DND-41 (cell line): ENCODE measurements at regions not wholly inside any gene's neighbourhood (a gene's known extent, or its start where the extent isn't known, plus 50 kb on each side); places are given as distances from the start of the nearest gene placed in this dataset.

Experiments
- ATAC-seq: fragments of 200-7000 bp; cut with Tn5 transposase; 3 replicates; pipeline ENCODE4 v1.9.1; 2021; ENCODE audit warnings: low read depth; ENCODE audit not compliant: insufficient read depth
- DNase-seq: peaks from one replicate; pipeline ENCODE4 v3.0.0-alpha.2; 2020
- H2AFZ ChIP-seq: 2 replicates; pipeline ENCODE4 v1.6.0; 2012; ENCODE audit warnings: low read depth, low read length
- H3K27ac ChIP-seq: 2 replicates; pipeline ENCODE4 v1.5.1; 2012; ENCODE audit warnings: low read length, inconsistent platforms
- H3K27me3 ChIP-seq: fragments of 200-600 bp; sonication (generic); 2 replicates; pipeline ENCODE4 v1.6.0; 2012; ENCODE audit warnings: low read length, mild to moderate bottlenecking, inconsistent platforms; ENCODE audit not compliant: insufficient read depth, poor library complexity
- H3K36me3 ChIP-seq: 2 replicates; pipeline ENCODE4 v1.5.1; 2012; ENCODE audit warnings: low read length, inconsistent platforms; ENCODE audit not compliant: insufficient read depth
- H3K4me1 ChIP-seq: 2 replicates; pipeline ENCODE4 v1.5.1; 2012; ENCODE audit warnings: mild to moderate bottlenecking, low read length; ENCODE audit not compliant: insufficient read depth
- H3K4me2 ChIP-seq: 2 replicates; pipeline ENCODE4 v1.6.0; 2012; ENCODE audit warnings: mild to moderate bottlenecking, moderate library complexity, low read length, inconsistent platforms; ENCODE audit not compliant: insufficient read depth
- H3K4me3 ChIP-seq, 2 experiments: fragments of 200-600 bp in 1 of 2; shearing (Covaris generic) in 1 of 2; 2 replicates each; pipeline ENCODE4 v1.5.1; 2012 to 2016; ENCODE audit warnings: inconsistent platforms in 2 of 2, low read length in 2 of 2, mild to moderate bottlenecking in 2 of 2, low read depth in 1 of 2, moderate library complexity in 1 of 2
- H3K79me2 ChIP-seq: 2 replicates; pipeline ENCODE4 v1.6.0; 2012; ENCODE audit warnings: low read length, inconsistent platforms; ENCODE audit not compliant: insufficient read depth
- H3K9ac ChIP-seq: 2 replicates; pipeline ENCODE4 v1.6.0; 2012; ENCODE audit warnings: low read depth, mild to moderate bottlenecking, inconsistent platforms, low read length, moderate library complexity
- H3K9me3 ChIP-seq: 2 replicates; pipeline ENCODE4 v1.5.1; 2012; ENCODE audit warnings: low read length, moderate library complexity, mild to moderate bottlenecking, inconsistent platforms; ENCODE audit not compliant: insufficient read depth, severe bottlenecking
- H4K20me1 ChIP-seq: 2 replicates; pipeline ENCODE4 v1.6.0; 2012; ENCODE audit warnings: low read length; ENCODE audit not compliant: insufficient read depth
- EZH2 ChIP-seq: IDR thresholded peaks from 3 replicates; pipeline ENCODE4 v1.6.1; 2012; ENCODE audit warnings: borderline replicate concordance, low read depth, mild to moderate bottlenecking, moderate library complexity, low read length, inconsistent platforms; ENCODE audit not compliant: severe bottlenecking
- TF ChIP-seq, protein P1 (sequence below): IDR thresholded peaks from 2 replicates; pipeline ENCODE4 v1.5.1; 2012; ENCODE audit warnings: borderline replicate concordance, low read length, moderate library complexity, mild to moderate bottlenecking; ENCODE audit not compliant: poor library complexity, severe bottlenecking; ENCODE audit errors: extremely low read depth

DNA sequence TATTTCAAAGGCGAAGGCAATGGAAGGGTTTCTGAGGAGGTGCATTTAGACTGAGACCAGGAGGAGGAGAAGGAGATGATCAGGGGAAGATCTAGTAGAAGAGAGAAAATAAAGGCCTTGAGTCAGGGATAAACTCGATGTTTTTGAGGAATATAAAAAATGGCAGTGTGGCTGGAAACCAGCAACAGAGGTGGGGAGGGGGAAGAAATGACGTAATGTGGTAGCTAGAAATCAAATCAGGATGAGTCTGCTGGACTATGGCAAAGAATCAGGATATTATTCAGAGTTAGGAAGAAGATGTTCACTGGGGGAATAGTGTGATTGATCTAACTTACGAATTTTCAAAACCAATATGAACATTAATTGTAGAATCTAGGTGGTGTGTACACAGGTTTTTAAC lies 1673.9 kb upstream of the WWC1 start:
- H3K4me2 ChIP-seq, result no peak overlapping the region
- TF ChIP-seq, protein P1, sequence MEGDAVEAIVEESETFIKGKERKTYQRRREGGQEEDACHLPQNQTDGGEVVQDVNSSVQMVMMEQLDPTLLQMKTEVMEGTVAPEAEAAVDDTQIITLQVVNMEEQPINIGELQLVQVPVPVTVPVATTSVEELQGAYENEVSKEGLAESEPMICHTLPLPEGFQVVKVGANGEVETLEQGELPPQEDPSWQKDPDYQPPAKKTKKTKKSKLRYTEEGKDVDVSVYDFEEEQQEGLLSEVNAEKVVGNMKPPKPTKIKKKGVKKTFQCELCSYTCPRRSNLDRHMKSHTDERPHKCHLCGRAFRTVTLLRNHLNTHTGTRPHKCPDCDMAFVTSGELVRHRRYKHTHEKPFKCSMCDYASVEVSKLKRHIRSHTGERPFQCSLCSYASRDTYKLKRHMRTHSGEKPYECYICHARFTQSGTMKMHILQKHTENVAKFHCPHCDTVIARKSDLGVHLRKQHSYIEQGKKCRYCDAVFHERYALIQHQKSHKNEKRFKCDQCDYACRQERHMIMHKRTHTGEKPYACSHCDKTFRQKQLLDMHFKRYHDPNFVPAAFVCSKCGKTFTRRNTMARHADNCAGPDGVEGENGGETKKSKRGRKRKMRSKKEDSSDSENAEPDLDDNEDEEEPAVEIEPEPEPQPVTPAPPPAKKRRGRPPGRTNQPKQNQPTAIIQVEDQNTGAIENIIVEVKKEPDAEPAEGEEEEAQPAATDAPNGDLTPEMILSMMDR, result no peak
- no peak for TF ChIP-seq EZH2
- H3K4me1 ChIP-seq, result no peaks in the 10 kb centered on the region
- no peak for DNase-seq
- H3K4me3 ChIP-seq, result no peak overlapping the region
- no peak for ATAC-seq
- H3K27ac ChIP-seq, result no peak overlapping the region
- H3K36me3 ChIP-seq, result no peaks in the 10 kb centered on the region
- no peaks in the 10 kb centered on the region for H3K9me3 ChIP-seq
- no peak overlapping the region for H3K9ac ChIP-seq
- H3K79me2 ChIP-seq, result no peaks in the 10 kb centered on the region
- no peak overlapping the region for H2AFZ ChIP-seq
- H3K27me3 ChIP-seq, result no peaks in the 10 kb centered on the region
- no peaks in the 10 kb centered on the region for H4K20me1 ChIP-seq

DNA sequence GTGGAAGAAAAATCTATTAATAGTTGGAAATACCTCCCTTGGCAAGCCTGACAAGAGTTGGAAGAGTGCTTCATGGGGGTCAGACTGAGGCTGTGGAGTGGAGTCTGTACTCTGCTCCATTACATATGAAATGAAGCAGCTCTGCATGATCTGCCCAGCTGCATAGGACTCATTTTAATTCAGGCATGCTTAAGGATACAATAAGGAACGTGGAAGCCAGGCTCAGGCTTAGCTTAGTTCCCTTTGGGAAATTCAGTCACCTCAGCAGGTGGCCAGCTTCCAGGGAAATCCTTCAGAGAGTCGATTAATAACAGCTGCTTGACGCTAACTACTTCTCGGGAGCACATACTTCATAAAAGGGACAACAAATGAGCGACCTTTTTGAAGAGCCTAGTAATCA lies 1672.9 kb upstream of the WWC1 start:
- Histone ChIP-seq H3K9ac (no peak overlapping the region), H3K36me3 (no peaks in the 10 kb centered on the region), H3K9me3 (no peaks in the 10 kb centered on the region), H3K27me3 (no peaks in the 10 kb centered on the region), H3K79me2 (no peaks in the 10 kb centered on the region), H4K20me1 (no peaks in the 10 kb centered on the region), H3K4me1 (no peaks in the 10 kb centered on the region), H3K4me2 (no peak overlapping the region), H3K27ac (no peak overlapping the region), H3K4me3 (no peak overlapping the region), H2AFZ (no peak overlapping the region)
- TF ChIP-seq, protein P1, result no peak
- no peak for TF ChIP-seq EZH2
- DNase-seq (no peak), ATAC-seq (no peak)

DNA sequence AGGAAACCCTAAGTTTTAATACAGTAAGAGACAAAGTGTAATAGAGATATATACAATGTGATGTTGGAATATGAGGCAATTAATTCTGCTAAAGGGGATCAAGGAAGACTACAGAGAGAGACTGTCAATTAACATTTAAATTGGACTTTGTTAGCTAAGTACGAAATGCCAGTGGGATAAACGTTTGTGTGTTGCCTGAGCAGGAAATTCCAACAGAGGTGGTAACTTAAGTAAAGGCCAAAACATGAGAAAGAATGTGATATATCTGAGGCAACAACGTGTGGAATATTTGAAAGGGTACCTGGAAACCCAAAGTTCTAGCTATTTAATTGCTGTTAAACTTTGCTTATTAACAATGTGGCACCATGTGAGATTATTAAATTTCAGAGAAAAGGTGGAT lies 1666.9 kb upstream of the WWC1 start:
- TF ChIP-seq, protein P1, result no peak
- no peak for TF ChIP-seq EZH2
- Histone ChIP-seq H4K20me1 (no peaks in the 10 kb centered on the region), H3K4me1 (no peaks in the 10 kb centered on the region), H3K79me2 (no peaks in the 10 kb centered on the region), H3K27me3 (no peaks in the 10 kb centered on the region), H3K4me3 (no peak overlapping the region), H3K36me3 (no peaks in the 10 kb centered on the region), H3K4me2 (no peak overlapping the region), H2AFZ (no peak overlapping the region), H3K27ac (no peak overlapping the region), H3K9ac (no peak overlapping the region), H3K9me3 (no peaks in the 10 kb centered on the region)
- DNase-seq (no peak), ATAC-seq (no peak)

DNA sequence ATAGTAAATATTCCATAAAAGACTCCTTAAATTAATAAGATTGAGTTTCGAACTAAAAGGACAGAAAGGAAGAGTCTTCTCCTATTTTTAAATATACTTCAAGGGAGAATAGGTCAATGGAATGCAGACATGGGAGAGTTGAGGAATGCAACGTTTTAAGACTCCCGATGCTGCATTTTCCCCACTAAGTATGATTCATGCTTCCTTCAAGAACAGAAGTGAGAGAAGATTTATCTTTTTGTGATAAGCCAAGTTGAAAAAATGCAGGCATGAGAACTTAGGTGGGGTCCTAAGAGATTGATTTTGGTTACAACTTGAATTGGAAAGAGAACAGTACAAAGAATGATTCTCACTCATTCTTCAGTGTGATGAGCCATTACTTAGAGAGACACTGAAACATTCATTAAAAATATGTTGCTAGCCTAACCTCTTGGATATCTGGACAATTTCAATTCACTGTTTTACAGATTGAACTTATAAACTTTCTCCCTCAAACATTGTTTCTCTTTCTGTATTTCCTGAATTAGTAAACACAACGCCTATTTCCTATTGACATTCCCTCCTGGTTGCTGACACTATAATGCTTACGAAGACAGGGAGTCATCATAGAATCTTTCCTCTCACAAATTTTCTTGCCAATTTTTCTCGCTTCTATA lies 1666.1 kb upstream of the WWC1 start:
- H3K4me2 ChIP-seq, result no peak overlapping the region
- H3K27ac ChIP-seq, result no peak overlapping the region
- no peak overlapping the region for H3K9ac ChIP-seq
- no peaks in the 10 kb centered on the region for H3K9me3 ChIP-seq
- H3K27me3 ChIP-seq, result no peaks in the 10 kb centered on the region
- no peaks in the 10 kb centered on the region for H3K79me2 ChIP-seq
- DNase-seq (no peak), ATAC-seq (no peak)
- no peak overlapping the region for H2AFZ ChIP-seq
- TF ChIP-seq, protein P1, result no peak
- no peak for TF ChIP-seq EZH2
- no peaks in the 10 kb centered on the region for H3K4me1 ChIP-seq
- no peaks in the 10 kb centered on the region for H4K20me1 ChIP-seq
- no peaks in the 10 kb centered on the region for H3K36me3 ChIP-seq
- no peak overlapping the region for H3K4me3 ChIP-seq
